COLO829 (cell line): ENCODE measurements at regions not wholly inside any gene's neighbourhood (a gene's known extent, or its start where the extent isn't known, plus 50 kb on each side); places are given as distances from the start of the nearest gene placed in this dataset.

Source experiments
- DNase-seq: peaks from one replicate; pipeline ENCODE4 v3.0.0; 2012; ENCODE audit warnings: low spot score

DNA sequence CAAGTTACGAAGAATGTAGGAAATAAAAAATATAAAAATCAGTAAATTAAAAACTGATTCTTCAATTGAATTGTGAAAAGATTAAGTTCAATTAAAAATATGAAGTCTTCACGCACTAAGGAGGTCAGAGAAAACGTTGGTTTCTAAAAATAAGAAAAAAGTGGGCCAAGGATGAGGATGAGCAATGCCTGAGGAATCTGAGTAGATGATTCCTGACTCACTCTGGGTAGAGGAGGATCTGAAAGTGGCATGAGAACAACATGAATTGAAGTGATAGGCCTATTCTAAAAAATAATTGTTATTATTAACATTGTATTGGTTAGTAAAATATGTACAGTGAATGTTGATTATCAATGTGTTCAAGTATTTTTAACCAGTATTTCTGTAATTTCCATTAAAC, 444.2 kb downstream of the GRIA2 start:
- DNase-seq = no peak

DNA sequence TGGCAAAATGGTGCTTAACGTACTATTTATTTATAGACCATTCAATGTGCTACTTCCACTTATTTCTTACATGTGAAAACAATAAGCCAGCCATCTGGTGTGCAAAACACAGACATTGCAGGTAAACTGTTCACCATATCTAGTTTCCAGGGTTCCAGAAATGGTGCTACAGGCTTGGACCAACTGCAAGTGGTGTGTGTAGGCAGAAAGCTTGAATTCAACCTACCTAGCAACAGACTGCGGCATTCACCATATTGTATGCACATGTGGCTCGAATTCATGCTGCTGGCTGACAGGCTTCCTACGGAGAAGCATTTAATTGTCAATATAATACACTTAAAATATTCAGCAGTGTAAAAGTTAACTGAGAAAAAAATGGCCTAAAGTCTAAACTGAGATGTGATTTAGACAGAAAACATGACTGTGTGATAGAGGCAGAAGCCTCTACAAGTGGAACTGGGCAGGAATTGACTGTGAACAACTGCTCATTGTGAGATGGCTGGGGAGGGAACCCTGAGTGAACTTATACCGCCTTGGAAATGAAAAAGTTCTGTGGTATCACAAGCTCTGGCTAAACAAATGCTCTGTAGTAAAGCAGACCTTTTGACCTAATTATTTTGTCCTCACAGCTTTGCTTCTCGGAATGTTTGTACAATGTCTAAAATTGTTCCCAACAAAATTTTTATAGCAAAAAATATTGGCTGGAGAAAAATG, 434.7 kb downstream of the GRIA2 start:
- DNase-seq = peak; percentile 81

DNA sequence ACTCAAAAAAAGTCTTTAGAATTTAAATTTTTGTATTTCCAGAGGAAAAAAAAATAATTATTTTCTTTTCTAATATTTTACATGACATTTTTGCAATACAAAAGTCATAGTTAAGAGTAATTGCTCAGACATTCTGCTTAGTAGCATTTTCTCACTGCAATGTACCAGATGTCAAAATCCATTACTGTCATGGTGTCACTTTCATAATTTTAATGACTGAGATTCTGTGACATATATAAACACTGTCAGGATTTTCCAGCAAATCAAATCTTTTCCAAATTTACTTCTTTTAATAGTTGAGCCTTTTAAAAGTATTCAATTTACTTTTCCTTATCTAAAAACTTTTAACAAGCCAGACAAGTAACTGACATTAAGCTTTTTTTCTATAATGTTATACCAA, 422.7 kb downstream of the GRIA2 start:
- DNase-seq = no peak

GRCh38 chr4:157634057-157634456, 413.5 kb downstream of the GRIA2 start:
- no peak for DNase-seq

GRCh38 chr4:157616741-157617472, 396.4 kb downstream of the GRIA2 start:
- no peak for DNase-seq

DNA sequence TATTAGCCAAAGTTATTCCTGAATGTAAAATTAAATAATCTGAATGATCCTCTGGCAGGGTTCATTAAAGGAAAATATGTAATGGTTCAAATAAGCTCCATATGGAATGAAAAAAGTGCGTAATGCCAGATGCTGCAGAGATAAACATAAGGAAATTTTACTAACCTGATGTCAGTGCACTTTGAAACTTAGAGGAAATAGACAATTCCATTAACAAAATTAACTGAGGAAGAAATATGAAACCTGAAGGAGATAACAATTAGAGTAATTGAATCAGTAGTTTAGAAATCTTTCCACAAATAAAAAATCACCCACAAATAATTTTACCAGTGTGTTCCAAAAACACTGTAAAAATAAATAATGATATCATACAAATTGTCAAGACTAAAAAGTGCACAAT, 387.5 kb downstream of the GRIA2 start:
- DNase-seq = no peak

DNA sequence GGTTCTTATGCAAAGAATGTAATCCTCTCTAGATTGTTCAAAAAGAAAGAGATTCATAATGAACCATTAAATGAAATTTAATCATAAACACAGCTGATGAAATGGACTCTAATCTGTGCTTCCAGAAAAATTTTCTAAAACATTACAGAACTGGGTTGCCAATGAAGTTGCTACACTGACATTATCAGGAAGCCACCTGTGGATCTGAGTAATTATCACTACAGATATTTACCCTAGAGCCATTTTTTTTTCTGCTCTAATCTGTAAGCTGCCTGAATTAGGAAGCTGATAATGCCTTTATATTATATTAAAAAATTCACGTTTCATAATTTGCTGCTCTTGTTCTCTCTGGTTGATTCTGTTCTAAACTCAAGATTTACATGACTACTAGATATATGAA, 380.1 kb downstream of the GRIA2 start:
- DNase-seq = no peak

DNA sequence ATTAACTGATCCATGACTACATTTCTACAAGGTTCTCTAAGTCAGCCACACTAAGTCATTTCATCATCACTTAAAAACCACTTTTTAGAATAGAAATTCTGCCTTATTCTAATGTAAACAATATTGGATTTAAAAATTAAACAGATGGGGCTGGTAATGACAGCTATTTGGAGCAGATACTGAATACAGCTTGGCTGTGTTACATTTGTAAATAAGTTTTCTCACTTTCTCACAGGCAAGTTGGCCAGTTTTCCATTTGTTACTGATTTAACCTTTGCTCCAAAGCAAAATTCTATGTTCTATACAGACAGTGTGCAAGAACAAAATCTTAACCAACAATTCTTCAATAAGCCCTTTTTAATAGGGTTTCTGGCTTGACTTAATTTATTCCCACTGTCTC, 370.7 kb downstream of the GRIA2 start:
- no peak for DNase-seq

DNA sequence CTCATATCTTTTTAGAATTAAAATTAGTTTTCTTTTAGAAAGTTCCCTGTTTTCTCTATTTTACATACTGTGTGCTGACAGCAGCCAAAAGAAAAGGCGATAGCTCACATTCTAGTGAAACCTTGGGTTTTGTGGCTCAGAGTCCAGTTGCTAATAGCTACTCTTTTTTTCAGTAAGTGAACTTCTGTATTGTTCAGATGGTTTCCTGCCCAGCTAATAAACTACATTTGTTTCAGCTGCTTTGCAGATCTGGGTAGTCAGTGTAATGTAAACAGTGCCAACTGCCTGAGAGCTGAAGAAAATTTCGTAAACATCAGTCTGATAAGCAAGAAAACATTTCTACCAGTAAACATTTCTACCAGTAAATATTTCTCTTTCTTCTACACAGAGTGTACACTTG, 370.2 kb downstream of the GRIA2 start:
- DNase-seq = no peak

GRCh38 chr4:157587681-157588423, 367.3 kb downstream of the GRIA2 start:
- DNase-seq = no peak

DNA sequence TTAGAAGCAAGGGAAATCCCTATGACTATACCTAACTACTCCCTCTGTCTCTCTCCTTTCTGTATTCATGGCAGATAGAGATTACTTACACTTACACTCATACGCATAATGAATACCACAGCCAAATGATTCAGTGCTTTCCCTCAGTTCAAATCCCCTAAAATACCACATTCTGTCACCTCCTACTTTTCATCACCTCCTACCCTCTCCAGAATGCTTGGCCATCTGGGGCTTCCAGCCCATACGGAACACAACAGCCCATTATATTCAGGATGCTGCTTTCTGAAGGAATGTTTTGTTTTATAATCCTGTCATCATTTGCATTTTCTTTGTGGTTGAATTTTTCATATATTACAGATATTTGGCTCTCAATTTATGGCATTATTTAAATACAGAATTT, 361.6 kb downstream of the GRIA2 start:
- DNase-seq = peak; percentile 50

GRCh38 chr4:157576671-157577217, 356.2 kb downstream of the GRIA2 start:
- no peak for DNase-seq

GRCh38 chr4:157575339-157575738, 354.8 kb downstream of the GRIA2 start:
- no peak for DNase-seq

GRCh38 chr4:157574606-157575005, 354.1 kb downstream of the GRIA2 start:
- DNase-seq = no peak

GRCh38 chr4:157572951-157573350, 352.4 kb downstream of the GRIA2 start:
- DNase-seq = no peak

- no peak for DNase-seq
Measured at GRCh38 chr4:157572284-157572683, 351.8 kb downstream of the GRIA2 start.

GRCh38 chr4:157564771-157565170, 344.2 kb downstream of the GRIA2 start:
- DNase-seq = no peak

GRCh38 chr4:157564218-157564617, 343.7 kb downstream of the GRIA2 start:
- DNase-seq = no peak

DNA sequence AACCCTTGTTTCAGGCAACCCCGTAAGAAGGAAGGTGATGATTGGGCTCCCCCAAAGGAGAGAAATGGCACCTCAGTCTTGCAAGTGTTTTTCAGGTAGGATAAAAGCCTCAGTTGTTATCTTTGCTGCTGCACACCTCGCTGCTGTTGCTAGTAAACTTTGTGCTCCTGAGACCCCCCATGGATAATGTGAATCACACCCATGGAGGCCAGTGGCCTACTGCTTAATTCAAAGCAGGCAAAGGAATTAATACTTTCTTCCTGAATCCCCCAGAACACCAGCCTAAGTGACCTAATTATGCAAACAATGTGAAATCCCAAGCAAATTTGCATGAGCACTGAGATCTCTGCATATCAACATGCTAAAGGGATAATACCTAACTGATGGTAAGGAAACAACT, 337.5 kb downstream of the GRIA2 start:
- no peak for DNase-seq

DNA sequence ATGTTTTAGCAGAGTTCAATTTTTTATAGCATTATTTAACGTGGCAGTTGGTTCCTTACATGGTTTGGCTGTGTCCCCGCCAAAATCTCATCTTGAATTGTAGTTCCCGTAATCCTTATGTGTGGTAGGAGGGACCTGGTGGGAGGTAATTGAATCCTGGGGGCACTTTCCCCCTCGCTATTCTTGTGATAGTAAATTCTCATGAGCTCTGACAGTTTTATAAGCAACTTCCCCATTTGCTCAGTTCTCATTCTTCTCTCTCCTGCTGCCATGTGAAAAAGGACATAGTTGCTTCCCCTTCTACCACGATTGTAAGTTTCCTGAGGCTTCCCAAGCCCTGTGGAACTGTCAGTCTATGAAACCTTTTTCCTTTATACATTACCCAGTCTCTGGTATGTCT, 329.5 kb downstream of the GRIA2 start:
- DNase-seq = no peak

- no peak for DNase-seq
Measured at GRCh38 chr4:157527954-157528353, 307.4 kb downstream of the GRIA2 start.

DNA sequence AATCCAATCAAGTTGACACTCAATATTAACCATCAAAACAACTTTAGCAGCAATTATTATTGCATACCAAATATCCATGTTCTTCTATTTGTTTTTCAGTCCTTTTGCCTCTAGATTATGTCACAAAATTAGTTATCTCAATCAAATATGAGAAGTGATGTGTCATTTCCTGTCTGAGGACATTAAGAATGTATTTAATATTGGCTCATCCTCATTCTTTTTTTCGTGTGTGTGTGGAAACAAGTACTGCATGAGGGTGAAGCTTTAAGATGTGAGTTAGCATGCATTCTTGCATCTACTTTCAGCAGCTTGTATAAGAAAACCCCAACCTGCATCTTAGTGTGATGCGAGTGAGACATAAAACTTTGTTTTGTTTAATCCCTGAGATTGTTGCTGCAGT, 301.4 kb downstream of the GRIA2 start:
- peak; percentile 7 for DNase-seq

DNA sequence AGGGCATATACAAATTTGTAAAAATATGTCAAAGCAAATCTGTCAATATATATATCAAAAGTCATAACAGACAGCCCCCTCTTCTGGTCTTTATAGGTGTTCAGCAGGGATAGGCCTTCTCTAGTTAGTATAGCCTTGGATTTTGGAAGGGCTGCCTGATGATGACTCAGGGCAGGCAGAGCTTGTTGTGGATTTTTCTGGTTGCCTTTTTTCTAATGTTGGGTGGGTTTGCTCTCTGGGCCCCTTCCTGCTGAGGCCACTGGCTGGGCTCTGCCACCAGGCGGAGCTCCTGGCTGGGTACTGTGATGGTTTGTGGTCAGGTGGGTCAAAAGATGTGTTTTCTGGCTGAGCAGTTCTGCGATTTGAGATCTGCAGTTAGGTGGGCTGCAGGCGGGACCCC, 294.2 kb downstream of the GRIA2 start:
- peak; percentile 10 for DNase-seq
